HG03565 (cell line): ENCODE measurements at regions not wholly inside any gene's neighbourhood (a gene's known extent, or its start where the extent isn't known, plus 50 kb on each side); places are given as distances from the start of the nearest gene placed in this dataset.

Source experiments
- ATAC-seq: cut with Tn5 transposase; IDR thresholded peaks from one replicate; pipeline ENCODE4 v1.9.1; 2021; ENCODE audit warnings: mild to moderate bottlenecking, moderate library complexity; ENCODE audit not compliant: unreplicated experiment

DNA sequence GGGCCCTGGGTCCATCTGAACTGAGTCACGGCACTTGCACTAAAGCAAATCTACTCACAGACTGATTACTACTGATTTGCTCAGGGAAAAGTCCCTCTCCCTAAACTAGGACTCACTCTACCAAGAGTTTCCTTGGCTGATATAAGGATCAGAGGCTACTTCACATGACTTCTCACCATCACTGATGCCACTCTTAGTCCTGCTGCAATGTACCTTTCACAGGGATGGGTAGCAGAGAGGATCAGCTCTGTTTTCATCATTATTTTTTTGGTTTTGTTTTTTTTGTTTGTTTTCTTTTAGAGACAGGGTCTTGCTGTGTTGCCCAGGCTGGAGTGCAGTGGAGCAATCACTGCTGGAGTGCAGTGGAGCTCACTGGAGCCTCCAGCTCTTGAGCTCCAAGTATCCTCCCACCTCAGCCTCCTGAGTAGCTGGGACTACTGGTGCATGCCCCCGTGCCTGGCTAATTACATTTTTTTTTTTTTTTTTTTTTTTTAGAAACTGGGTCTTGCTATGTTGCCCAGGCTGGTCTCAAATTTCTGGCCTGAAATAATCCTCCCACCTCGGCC, 200.6 kb downstream of the JCAD start:
- no peak for ATAC-seq

GRCh38 chr10:29857843-29858701, 201.3 kb downstream of the JCAD start:
- no peak for ATAC-seq

- ATAC-seq, result no peak
These were observed 203.1 kb downstream of the JCAD start for GRCh38 chr10:29856295-29856694.

- ATAC-seq, result no peak
These were observed 205.5 kb downstream of the JCAD start for GRCh38 chr10:29853913-29854312.

DNA sequence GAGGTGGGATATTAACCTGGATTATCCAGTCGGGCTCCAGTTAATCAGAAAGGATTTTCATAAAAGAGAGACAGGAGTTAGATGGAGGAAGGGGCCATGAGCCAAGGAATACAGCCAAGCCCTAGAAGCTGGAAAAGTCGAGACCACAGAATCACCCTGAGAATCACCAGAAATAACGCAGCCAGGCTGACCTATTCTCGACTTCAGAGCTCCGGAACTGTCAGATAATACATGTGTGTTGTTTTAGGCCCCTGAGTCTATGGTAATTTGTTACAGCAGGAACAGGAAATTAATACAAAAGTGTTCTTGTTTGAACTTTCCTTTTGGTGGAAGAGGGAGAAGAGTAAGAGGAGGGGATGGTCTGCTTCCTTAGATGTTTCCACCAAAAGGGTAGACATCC, 208.1 kb downstream of the JCAD start:
- ATAC-seq, result no peak

DNA sequence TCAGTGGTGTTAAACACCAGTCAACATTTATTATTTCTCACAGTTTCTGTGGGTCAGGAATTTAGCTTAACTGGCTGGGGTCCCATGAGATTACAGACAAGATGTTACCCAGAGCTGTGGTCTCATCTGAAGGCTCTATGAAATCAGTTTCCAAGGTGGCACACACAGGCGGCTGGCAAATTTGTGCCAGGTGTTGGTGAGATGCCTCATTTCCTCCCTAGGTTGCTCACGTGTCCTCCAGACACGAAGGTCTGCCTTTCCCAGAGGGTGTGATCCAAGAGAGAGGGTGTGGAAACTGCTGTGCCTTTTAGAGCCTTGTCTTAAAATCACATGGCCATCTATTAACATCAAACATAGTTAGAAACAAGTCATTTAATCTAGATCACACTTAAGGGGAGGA, 209.0 kb downstream of the JCAD start:
- ATAC-seq, result no peak

GRCh38 chr10:29849886-29850285, 209.5 kb downstream of the JCAD start:
- no peak for ATAC-seq

- no peak for ATAC-seq
These were observed 210.1 kb downstream of the JCAD start for GRCh38 chr10:29849126-29849833.

DNA sequence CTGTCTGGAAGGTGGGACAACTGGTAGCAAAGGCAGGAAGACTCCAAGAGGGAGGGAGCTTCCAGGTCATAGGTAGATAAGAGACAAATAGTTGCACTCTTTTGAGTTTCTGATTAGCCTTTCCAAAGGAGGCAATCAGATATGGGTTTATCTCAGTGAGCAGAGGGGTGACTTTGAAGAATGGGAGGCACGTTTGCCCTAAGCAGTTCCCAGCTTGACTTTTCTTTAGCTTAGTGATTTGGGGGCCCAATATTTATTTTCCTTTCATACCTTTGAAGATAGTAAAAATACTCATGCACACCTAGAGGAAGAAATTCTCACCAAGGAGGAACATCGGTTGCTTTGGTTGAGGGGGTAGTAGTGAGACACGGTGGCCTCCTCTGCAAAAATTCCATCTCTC, 212.1 kb upstream of the SVIL start:
- ATAC-seq, result no peak

DNA sequence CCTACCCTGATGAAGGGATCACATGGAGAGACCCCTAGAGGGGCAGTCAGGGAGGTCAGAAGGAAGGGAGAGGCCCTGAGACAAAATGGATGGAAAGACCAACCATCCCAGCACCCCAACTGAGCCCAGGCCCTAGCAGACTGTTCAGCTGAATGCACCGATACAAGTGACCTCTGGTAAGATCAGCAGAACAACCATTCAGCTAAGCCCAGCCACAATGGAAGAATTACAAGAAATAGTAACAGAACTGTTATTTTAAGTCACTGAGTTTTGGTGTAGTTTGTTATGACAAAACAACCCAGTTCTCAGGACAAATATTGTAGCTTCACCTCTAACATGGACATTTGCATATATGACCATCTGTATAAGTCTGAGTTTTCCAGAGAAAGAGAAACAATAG, 210.4 kb upstream of the SVIL start:
- no peak for ATAC-seq

- ATAC-seq, result no peak
These were observed 208.4 kb upstream of the SVIL start for GRCh38 chr10:29843143-29843542.

DNA sequence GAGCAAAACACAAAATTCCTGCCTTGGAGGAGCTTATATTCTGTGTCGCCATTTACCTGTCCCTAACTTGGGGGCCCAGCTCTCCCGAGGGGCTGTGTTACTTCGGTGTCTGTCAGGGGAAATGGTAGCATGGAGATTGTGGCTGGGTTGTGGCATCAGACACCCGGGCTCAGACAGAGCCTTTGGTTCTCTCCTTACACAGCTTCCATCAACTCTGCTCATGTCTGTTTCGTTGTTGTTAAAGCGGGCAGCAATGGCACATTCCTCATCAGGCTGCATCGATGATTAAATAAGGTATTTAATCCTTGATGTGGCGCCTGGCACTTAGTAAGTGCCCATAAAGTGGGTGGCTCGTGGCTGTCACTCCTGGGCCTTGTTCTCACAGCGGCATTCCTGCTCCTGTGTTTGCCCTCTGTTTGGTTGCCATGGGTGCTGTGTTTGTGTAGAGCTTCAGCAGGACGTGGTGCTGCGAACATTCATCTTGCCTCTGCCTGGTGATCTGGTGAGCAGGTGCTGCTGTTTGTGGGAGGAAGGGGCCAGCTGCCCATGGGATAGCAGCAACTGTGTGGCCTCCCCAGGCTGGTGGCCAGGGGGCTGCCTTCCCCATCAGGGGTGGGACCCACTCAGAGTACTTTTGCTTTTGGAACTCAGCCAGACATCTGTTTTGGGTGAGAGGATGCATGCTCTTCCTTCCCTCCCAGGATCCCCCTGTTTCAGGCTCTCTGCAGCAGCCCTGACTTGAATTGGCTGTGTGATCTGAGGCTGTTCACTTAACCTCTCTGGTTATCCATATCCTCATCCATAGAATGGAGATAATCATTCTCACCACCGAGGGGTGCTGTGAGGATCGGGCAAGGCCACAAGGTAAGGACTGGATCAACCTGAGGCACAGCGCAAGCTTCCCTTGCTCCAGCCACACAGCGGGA, 207.2 kb upstream of the SVIL start:
- no peak for ATAC-seq

DNA sequence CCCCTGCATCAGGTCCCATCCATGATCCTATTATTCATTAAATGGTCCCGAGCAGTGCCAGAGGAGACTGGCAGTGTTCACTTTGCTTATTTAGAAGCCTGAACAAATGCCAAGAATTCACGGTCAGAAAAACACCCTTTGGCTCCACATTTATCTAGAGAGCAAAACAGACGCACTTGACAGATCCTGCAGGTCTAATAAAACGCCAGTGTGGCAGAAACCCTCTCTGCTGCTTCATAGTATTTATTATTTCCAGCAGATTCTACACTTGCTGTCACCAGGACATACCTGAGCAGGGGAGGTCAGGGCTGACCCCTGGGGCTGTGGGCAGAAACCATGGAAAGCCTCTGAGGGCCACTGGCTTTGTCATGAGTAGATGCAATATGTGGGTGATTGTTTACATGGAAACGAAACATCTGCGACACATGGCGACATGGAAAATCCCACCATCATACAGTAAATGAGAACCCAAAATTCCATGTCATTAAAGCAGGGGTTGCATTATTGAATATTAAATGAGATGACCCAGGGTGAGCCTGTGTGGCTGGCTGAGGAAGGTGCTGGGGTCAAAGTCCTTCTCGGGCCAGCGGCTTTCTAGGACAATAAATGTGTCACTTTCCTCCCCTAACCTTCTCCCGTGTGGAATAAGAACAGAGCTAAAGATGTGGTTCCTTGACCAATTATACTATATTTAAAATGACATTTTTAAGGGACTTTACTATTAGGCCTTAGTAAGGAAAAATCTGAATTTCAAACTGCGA, 205.9 kb upstream of the SVIL start:
- no peak for ATAC-seq

DNA sequence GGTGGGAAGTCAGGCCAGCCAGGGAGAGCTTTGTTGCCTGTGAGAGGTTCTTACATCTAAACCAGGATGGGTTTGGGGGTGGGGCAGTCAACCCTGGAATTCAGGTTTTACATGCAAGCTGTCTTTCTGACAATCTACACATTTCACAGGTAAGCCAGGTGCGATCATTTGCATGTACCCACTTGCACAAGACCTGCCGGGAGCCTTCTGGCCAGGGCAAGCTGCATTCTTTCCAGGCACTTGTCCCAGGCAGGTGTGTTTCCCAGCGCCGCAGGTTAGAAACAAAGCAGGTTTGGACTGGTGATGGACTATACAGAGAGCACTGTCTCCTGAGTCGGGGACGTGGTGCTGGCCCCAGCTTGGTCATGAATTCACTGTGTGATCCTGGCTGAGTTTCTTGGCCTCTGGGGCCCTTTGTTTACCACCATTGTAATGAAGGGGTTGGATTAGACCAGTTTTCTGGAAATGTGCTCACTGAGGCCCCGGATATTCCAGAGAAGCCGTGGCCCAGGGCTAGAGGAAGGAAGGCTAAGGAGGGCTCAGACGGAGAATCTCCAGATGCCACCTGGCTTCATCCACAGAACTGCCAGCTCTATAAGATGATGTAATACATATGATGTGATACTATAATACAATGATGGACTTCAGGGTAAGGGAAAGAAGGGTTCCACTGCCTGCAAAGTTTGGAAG, 205.2 kb upstream of the SVIL start:
- ATAC-seq, result no peak

DNA sequence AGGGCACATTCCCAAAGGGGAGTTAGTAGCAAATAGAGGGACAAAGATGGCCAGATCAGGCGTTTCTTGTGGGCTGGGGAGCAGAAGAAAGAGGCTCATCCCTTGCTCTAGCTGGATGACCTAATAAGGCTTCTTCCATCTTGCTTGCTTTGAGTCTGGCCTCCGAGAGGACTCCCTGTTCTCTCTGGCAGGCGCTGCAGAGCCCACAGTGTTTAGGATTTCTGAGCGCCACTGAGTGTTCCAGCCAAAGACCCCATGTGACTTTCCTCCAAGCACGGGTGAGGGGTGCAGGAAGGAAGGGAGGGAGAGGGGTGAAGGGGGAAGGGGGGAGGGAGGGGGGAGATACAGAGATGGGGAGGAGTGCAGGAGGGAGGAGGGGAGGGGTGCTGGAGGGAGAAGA, 203.8 kb upstream of the SVIL start:
- ATAC-seq, result no peak

GRCh38 chr10:29837586-29837985, 202.8 kb upstream of the SVIL start:
- ATAC-seq, result no peak

DNA sequence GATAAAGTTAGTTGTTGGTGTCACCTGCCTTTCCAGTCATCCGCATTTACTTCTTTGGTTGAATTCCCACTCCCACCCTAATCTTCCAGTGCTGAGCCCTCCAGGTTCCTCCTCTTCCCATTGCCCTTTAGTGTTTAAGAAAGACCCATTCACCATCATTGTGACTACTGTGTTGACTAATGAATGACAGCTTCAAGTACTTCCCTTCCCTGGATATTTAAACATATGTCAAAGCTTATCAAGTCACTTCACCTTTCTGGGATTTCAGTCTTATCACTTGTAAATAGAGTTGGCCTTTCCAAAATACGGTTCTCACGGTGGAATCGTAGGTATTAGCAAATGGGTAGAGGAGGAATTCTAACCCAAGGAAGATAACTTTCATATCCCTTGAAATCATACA, 201.6 kb upstream of the SVIL start:
- no peak for ATAC-seq

DNA sequence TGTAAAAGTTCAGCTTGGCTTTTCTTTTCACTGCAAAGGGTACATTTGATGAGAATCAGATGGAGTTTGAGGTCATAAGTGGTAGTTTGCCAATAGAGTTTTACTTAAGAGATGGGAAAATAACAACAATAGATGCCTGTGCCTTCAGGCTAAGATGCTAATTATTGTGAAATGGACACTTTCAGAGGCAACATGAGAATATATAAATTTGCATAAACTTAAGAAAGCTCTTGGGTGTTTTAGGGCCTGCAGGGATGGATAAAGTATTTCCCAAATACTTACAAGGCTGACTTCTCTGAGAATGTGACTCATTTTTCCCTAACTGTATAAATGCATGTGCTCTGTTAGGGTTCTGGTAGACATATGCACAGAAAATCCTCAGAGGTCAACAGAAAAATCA, 200.3 kb upstream of the SVIL start:
- no peak for ATAC-seq
